HG03095 (cell line): ENCODE measurements at regions not wholly inside any gene's neighbourhood (a gene's known extent, or its start where the extent isn't known, plus 50 kb on each side); places are given as distances from the start of the nearest gene placed in this dataset.

Experiments used
- ATAC-seq: cut with Tn5 transposase; IDR thresholded peaks from one replicate; pipeline ENCODE4 v1.9.1; 2021; ENCODE audit warnings: moderate library complexity; ENCODE audit not compliant: unreplicated experiment

DNA sequence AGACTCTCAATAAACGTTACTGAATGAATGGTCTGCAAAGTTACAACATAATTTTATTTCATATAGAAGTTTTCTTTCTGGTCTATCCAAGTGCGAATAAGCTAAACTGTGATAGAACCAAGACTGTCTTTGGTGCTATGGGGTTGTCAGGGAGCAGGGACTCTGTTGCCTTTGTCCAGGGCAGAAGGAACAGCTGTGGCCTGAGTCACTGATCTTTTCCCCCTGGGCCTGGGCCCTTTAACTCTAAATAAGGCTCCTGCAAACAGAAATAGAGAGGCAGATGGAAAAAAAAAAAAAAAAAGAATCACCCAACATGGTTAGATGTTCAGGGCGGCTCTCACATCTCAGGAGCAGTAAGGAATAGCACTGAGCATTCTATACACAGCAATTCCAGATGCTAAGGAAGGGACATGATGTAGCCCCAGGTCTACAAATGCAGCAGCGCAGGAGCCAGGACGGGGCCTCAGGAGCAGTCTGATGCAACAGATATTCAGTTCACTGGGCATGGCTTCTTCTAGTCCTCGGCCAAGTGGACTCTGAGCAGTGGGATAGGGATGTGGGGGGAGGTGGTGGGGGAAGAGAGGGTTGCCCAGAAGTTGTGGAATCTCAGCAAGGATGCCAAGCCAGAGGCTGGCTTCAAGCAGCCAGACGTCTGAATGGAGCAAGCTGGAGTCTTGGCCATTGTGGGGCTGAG lies 247.1 kb upstream of the SIX2 start:
- no peak for ATAC-seq

DNA sequence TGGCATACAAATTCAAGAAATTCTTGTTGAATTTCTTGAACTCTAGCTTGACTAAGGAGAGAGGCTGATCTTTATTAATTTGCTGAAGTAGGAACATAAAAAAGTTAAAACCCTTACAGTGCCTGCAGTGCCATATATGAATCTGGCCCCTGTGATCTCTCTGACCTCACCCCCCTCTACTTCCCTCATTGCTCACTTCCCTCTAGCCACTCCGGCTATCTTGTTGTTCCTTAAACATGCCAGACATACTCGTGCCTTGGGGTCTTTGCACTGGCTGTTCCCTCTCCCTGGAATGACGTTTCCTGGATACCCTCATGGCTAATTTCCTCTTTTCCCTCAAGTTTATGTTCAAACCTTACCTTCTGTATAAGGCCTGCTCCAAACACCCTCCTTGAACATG lies 246.3 kb upstream of the SIX2 start:
- no peak for ATAC-seq

DNA sequence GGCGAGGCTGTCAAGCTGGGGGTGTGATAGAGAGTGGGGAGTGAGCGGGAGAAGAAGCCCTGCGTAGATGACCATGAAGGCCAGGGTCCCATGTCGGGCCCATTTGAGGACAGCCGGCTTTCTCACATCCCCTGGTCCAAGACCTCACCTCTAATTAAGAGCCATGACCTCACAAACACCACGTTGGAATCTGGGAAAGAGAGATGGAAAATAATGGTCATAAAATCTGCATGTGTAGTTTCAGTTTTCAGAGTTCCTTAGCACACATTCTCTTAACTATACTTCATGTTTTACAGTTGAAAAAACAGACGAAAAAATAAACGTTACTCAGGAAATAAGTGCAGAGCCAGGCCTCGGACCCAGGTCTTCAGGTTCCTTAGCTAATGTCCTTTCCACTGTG lies 244.8 kb upstream of the SIX2 start:
- no peak for ATAC-seq

DNA sequence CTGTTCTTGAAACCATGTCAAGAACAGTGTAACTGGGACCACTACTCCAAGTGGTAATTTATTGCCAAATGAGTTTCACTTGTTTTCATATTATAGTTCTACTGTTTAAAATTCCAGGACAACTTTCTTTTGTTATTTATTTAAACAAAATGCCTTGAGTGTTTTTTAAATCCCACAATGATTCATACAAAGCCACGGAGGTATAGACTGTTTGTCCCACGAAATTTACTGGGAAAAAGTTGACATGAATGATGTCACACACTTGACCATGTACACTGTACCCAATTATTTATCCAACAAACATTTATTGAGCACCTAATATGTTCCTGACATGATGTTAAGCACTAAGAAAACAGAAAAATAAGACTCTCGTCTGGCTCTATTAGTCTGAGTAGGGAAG lies 243.9 kb upstream of the SIX2 start:
- no peak for ATAC-seq

DNA sequence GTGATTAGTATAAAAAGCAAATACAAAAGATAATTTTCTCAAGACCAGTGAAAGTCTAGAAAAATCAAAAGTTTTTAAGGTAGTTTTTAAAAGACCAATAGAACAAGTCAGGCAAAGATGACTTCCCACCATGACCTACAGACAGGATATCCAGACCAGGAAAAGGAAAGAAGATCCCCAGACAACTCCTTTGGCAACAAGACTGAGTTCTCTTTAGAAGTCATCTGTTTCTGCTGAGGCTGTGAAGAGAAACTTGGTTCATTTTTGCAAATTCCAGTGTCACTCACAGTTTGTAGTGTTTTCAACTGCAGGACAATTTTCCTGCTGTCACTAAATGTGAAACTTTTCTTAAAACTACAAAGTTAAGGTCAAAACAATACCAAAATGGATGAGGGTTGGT lies 240.9 kb upstream of the SIX2 start:
- ATAC-seq, result no peak

DNA sequence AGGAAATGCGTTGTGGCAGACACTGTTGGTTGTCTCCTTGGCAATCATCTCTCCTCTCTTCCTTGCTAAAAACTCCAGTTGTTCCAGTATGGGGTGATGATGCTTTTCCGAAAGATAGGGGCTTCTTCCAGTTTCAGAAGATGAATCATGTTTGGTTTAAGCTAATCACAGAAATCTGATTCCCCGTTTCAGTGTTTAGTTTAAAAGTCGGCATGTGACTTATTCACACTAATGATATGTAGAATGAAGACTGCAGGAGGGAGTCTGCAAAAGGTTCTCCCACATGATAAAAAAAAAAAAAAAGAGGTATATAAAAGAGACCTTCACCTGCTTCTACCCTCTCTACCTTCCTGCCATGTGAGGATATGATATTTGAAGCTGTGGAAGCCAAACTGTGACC lies 239.0 kb upstream of the SIX2 start:
- ATAC-seq, result no peak

DNA sequence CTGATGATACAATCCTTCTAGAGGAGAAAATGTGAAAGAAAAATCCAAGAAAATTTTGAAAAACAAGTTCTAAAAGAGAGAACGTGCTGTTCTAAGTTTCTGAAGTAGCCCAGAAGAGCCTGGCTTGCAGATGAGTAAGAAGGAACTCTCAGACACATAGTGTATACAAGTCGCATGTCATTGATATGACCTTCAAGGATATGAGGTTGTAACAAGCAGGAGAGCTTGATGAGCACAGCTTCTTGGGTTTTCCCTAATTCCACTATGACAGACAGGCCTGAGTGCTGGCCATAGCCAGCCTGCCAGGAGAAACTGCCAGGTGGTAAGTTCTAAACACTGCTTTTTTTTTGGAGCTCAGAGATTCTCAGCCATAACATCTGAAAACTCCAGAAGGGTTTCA lies 235.7 kb upstream of the SIX2 start:
- no peak for ATAC-seq

DNA sequence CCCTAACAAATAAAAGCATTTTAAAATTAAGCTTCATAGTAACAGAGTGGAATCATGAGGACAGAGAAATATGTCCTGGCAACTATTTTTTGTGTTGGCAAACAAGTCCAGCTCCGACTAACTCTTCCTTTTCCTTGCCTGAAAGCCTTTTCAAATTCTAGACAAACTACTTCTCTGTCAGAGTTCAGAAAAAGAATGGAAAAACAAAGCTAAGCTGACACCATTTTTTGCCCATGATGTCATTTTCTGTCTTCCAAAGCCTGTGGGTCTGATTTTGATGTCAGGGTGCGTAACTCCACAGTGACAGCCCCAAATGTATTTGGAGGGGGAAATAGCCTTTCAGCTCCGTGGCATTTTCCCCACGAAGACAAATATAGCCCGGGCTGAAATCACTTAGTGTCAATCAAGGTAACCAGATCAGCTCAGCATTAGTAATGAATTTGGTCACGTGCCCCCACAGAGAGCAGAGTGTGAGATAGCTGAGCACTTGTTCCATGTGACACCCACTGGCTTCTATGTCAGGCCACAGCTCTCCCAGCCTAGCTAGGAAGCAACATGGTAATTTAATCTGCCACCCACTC lies 233.0 kb upstream of the SIX2 start:
- ATAC-seq, result no peak

DNA sequence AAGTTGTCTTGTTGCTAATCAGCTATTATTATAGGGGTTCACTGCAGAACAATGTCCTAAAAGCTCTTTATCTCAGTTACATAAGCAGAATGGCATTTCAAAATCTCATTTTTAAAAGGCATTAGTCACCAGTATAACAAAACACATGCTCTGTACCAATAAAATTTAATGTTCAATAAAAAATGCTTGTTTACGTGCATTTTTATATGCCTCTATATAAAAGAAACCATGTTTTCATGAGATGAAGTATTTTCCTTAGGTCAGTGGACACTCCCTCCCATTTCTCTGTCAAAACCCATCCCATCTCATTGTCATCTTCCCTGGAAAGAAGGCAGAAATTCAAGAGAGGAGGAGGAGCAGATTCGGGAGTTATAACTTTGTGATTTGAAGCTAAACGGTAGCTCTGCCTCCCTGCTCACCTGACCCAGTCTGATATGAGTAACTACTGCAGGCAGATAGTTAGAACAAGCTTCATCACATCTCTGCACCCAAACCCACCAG lies 231.9 kb upstream of the SIX2 start:
- ATAC-seq, result no peak

DNA sequence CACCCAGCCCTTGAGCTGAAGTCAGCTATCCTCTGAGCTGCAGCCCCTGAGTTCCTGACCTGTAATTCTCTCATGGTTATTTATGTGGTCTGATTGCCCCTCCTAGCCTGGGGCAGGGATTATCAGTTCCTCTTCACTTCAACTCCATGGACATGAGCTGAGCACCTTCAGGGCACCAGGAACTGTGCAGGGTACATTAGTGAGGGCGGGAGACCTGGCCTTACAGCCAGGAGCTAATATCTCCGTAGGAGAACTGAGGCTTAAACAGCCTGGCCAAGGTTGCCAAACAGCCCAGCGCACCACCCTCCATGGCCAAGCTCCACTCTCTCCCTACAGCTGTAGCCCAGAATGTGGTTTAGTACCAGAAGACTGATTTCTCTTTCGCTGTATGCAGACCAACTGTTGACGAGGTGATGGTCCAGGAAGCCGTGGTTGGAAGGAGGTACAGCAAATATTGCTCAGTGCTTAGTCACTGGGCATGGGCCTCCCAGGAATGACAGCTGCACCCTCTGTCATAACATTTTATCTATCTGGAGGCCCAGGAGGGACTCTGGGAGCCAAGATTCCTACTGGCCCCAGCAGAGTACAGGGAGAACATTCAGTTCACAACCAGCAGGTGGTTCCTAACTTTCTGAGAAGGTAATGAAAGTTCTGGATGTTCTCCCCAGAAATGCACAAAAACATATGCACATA lies 228.7 kb upstream of the SIX2 start:
- no peak for ATAC-seq

DNA sequence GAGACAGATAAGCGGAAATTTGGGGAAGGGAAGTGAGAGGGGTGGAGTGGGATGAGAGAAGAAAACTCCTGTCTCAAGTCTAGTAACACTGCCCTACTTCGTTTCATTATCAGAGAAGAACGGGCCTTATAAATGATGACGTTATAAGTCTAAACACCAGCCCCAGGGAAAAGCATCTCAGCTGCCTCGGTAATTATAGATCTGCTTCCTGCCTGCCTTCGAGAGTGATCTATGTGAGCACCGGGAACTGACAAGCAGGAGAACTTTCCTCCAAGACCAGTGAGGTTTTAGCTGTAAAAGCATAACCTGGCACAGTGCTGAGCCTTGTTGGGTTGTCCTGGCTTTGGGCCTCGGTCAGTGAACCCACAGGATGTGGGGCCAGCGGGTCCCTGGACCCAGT lies 227.9 kb upstream of the SIX2 start:
- ATAC-seq, result no peak

DNA sequence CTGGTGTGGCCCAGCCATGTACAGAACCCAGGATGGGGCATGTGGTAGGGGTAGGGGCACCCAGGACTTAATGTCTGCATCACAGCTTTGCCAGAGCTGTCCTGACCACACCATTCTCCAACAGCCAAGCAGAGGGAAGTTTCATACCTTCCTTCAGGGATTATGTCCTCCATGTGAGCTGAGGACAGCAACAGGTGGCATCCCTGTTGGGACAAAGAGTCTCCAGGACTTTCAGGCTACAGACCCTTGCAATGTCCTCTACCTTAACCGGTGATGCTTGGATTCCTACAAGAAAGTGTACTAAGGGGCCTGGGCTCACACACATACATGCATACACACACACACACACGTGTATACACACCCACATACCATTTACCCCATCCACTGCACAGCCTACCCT lies 227.0 kb upstream of the SIX2 start:
- ATAC-seq, result no peak

DNA sequence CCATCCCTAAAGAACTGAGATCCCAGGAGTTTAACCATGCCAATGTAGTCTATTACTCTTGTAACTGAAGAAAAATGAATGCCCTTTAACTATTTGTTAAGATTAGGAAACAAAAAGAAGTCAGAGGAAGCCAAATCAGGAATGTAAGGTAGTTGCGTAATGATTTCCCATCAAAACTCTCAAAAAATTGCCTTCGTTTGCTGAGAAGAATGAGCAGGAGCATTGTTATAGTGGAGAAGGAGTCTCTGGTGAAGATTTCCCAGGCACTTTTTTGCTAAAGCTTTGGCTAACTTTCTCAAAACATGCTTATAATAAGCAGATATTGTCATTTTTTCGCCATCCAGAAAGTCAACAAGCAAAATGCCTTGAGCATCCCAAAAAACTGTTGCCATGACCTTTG lies 224.0 kb upstream of the SIX2 start:
- ATAC-seq, result no peak

DNA sequence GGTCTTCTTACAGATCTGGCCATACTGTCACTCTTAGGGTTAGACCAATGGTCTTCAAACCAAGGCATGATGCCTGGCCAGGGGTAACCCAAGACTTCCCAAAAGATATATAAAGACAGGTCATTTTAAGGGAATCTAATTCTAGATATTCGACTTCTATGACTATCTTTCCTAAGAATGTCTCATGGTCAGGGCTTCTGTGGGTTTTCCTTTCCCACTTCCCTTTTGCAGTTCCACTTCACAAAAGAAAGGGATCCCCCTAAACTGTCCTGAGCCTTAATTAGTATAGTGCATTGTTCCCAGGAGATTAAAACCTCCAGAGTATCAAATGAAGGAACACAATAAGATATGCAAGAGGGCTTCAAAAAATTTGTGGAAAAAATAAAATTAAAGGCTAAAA lies 223.6 kb upstream of the SIX2 start:
- no peak for ATAC-seq

DNA sequence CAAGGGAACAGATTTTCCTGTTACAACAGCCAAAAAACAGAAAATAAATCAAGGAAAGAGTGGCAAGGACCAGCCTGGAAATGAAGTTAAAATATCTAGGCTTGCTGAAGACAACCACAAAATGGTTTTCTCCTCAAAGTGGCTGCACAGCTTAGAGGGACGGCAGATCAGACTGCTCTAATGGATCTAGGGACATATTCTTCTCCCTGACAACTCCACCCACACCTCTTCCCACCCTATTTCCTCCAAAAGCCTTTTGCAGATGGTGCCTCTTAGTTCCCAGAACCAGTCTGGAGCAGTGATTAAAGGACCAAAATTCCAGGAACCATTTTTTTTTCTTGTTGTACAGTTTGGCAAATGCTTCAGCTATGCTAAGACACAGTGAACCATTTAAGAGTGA lies 220.2 kb upstream of the SIX2 start:
- ATAC-seq, result no peak

DNA sequence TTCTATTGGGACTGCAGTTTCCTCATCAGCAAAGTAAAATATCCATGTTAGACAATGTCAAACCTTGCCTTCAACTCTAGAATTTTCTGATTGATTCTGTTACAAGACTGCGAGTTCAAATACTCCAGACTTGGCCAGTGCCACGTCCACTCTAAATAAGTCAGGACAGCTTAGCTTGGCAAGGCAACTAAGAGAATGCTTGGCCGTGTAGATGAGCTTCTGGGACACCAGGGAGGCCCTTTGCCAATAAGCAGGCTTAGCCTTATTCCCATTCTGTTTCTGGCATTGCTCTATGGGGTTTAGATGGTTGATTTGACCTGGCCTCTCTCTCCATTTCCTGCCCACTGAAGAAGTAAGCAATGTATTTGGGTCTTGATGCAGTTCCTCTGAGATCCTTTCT lies 218.1 kb upstream of the SIX2 start:
- ATAC-seq, result no peak

DNA sequence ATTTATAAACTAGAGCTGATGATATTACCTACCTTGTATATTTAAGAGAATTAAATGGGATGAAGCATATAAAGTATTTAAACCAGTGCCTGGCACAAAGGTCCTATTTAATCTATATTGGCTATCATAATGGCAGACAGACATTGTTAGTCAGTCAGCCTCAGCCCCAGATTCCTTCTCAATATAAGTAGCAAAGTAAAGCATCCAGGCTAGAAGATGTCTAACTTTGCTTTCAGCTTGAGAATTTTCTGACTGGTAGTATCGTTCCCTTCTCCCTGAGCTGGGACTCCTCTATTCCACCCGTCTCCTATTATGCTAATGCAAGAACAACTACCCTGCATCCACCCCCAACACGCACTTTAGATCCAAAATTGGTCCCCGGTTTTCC lies 215.7 kb upstream of the SIX2 start:
- ATAC-seq, result no peak

DNA sequence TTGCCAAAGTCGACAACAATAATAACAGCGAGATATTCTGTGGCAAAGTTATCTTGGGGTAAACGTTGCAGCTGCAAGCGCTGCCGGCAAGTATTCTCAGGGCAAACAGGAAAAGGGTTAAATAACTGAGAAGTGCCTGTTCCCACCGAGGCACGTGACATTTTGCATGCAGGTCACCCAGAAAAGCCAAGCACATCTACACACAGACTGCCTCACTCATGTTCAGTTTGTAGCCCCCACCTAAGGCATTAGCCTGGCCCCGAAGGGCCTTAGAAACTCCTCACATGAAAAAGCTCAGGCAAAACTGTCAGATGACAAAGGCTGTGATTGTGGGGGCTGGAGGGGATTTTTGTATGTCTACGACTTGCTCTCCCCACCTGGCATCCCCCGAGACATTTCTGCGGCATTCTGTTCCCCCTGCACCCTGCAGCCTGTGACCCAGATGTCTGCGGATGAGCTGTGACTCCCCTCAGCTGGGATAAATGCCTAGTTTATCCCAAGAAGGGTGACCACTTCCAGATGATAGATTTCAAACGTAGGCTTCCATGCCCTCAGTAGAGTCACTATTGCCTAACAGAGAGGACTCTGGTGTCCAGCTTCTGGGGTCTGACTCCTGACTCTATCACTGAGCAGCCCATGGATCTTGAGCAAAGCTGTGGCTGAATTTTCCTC lies 215.2 kb upstream of the SIX2 start:
- no peak for ATAC-seq

DNA sequence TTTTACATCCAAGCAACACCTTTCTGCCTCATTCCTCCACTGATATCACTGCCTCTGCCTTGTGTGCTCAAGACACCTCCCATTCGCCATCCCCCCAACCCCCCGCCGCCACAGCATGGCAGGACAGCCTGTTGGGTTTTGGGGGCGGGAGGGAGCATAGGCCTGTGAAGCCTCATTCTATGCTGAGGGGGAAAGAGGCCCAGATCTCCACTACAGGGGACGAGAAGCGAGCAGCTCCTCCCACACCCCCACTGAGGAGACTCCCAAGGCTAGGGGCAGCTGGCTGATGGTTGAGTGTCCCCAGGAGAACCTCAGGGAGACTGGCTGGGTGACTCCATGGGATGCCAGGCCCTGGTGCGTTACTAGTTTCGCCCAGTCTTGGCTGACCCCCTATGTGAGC lies 214.3 kb upstream of the SIX2 start:
- no peak for ATAC-seq

DNA sequence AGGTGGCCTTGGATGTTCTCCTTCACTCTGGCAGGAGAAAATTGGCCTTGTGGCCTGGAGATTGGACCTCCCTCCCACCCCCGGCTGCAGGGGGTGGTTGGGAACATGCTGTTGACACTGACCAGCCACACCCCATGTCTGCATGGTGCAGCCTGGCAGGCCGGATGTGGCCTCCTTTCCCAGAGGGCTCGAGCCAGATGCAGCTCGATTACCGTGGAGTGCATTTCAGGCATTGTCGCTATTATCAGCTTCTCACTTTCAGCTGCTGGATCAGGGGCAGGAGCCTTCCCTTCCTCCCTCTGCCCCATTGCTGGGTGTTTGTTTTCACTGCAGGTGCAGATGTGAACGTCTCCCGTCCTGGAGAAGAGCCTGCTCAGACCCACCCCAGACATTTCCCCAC lies 211.0 kb upstream of the SIX2 start:
- no peak for ATAC-seq

DNA sequence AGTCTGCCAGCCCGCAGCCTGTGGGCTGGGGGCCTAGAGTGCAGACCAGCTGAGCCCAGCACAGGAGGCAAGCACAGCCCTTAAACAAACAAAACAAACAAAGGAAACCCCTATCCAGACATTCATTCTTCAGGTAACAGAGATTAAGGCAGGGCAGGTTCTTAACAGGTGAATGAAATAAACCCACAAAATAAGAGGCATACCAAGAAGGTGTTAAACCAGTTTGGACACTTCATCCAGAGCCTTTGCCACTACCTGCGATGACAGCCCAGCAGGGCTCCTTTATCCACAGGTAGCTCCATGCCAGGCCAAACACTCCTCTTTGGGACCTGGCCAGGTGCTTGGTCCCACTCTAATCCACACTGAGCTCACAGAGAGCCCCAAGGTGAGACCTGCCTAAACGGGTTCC lies 209.7 kb upstream of the SIX2 start:
- no peak for ATAC-seq

DNA sequence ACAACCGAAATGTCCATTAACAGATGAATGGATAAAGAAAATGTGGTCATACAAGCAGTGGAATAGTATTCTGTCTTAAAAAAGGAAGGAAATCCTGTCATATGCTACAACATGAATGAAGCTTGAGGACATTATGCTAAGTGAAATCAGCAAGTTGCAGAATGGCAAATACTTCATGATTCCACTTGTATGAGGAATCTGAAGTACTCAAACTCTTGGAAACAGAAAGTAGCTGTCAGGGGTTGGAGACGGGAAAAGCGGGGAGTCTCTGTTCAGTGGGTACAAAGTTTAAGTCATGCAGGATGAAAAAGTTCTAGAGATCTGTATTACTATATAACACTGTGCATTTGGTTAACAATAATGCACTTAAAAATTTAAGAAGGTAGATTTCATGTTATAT lies 209.0 kb upstream of the SIX2 start:
- no peak for ATAC-seq
